ENCODE measurements at regions not wholly inside any gene's neighbourhood (a gene's known extent, or its start where the extent isn't known, plus 50 kb on each side); places are given as distances from the start of the nearest gene placed in this dataset.

DNA sequence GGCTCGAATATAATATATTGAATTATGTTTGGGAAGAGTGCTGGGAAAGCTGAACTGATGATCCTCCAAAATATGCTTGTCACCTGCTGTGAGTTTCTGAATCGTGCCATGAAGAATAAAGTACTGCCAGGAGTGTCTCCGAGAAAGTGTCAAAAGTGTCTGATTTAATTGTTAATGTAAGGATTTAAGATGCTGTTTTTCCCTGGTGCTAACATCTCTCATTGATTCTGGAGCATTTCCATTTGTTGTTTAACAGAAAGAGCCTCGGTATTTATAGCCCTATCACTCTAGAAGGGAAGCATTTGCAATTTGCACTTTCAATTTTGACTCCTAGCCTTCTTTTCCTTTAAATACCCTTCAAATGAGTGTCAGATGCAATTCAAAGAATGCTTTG, 342.2 kb downstream of the RND3 start:
- Histone ChIP-seq H3K9me3 (replicated peaks; ENCODE audit: control insufficient read depth, insufficient read depth, low read length) (no peaks in the 10 kb centered on the region), H3K27me3 (ENCODE audit: control insufficient read depth in 2 of 2, insufficient read depth in 2 of 2, low read length in 2 of 2) (no peaks in the 10 kb centered on the region), H2AFZ (ENCODE audit: low read depth, low read length) (no peak overlapping the region), H3K27ac (ENCODE audit: insufficient read depth, low read depth, low read length) (no peak overlapping the region), H3K4me3 (replicated peaks in 1 of 3; ENCODE audit: insufficient read depth in 1 of 3, low read depth in 1 of 3, low read length in 3 of 3) (no peak overlapping the region), H3K9me1 (replicated peaks; ENCODE audit: control insufficient read depth, extremely low read depth, insufficient read depth, low read length) (no peaks in the 10 kb centered on the region), H3K4me1 (ENCODE audit: control insufficient read depth, extremely low read depth, insufficient read depth, low read length) (peaks cover 44% of the 10 kb centered on the region), H3K36me3 (ENCODE audit: control insufficient read depth in 2 of 2, extremely low read depth in 1 of 2, insufficient read depth in 2 of 2, low read length in 2 of 2) (no peaks in the 10 kb centered on the region), H3K9ac (replicated peaks; ENCODE audit: extremely low read depth, insufficient read depth, low read length) (no peak overlapping the region), H3K79me2 (ENCODE audit: control insufficient read depth, insufficient read depth, low read length) (no peaks in the 10 kb centered on the region), H4K20me1 (replicated peaks; ENCODE audit: control insufficient read depth, extremely low read depth, insufficient read depth, low read length) (no peaks in the 10 kb centered on the region), H3K4me2 (ENCODE audit: insufficient read depth, low read length) (no peak overlapping the region)
- TF ChIP-seq EZH2 (IDR thresholded peaks at IDR 0.05; ENCODE audit: borderline replicate concordance, low read depth, low read length, severe bottlenecking) (no peak), MYC (IDR thresholded peaks at IDR 0.05; ENCODE audit: low read depth, low read length) (no peak), POLR2A (IDR thresholded peaks at IDR 0.05; ENCODE audit: low read depth, low read length) (no peak), POLR2AphosphoS5 (IDR thresholded peaks at IDR 0.05; ENCODE audit: insufficient read depth, low read depth, low read length) (no peak), GATA2 (IDR thresholded peaks at IDR 0.05; ENCODE audit: insufficient read depth, insufficient read length, low read depth, low read length) (no peak), FOS (IDR thresholded peaks at IDR 0.05; ENCODE audit: borderline replicate concordance, insufficient read depth, low read length) (no peak), MAX (IDR thresholded peaks at IDR 0.05; ENCODE audit: insufficient read depth, insufficient read length) (no peak), JUN (IDR thresholded peaks at IDR 0.05; ENCODE audit: borderline replicate concordance, insufficient read depth, insufficient read length, low read depth) (no peak)
- TF ChIP-seq, protein P1, sequence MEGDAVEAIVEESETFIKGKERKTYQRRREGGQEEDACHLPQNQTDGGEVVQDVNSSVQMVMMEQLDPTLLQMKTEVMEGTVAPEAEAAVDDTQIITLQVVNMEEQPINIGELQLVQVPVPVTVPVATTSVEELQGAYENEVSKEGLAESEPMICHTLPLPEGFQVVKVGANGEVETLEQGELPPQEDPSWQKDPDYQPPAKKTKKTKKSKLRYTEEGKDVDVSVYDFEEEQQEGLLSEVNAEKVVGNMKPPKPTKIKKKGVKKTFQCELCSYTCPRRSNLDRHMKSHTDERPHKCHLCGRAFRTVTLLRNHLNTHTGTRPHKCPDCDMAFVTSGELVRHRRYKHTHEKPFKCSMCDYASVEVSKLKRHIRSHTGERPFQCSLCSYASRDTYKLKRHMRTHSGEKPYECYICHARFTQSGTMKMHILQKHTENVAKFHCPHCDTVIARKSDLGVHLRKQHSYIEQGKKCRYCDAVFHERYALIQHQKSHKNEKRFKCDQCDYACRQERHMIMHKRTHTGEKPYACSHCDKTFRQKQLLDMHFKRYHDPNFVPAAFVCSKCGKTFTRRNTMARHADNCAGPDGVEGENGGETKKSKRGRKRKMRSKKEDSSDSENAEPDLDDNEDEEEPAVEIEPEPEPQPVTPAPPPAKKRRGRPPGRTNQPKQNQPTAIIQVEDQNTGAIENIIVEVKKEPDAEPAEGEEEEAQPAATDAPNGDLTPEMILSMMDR (IDR thresholded peaks at IDR 0.05; ENCODE audit: extremely low read depth in 1 of 2, insufficient read depth in 1 of 2, low read depth in 1 of 2, low read length in 2 of 2): no peak
- no TSS peak for BruUV-seq (replicated peaks)
- ChIA-PET POLR2A (no interaction called here), CTCF (interaction anchor here (1.5 kb wide), 1 partner anchor 280 kb away, joined by 4 read pairs; no protein-coding TSS in a partner anchor)
- FAIRE-seq (no peak), DNase-seq (ENCODE audit: low read depth, low spot score) (no peak)
- intact Hi-C loops (cut with micrococcal nuclease): no loop called here
- dilution Hi-C loops (cut with MboI; ENCODE audit: extremely low pct_ligation_motif_present, low sequenced_read_pairs): loop anchor here (25.0 kb wide), 1 partner anchor 342 kb away; the partner anchor contains the start of gene RND3
